GM21576 (cell line): ENCODE measurements at regions not wholly inside any gene's neighbourhood (a gene's known extent, or its start where the extent isn't known, plus 50 kb on each side); places are given as distances from the start of the nearest gene placed in this dataset.
"Not testable (repeated sequence)": the region's sequence is repeated elsewhere in the genome, so short reads cannot be mapped to it uniquely, and the experiment has no call there.

Experiments
- ATAC-seq: cut with Tn5 transposase; IDR thresholded peaks from one replicate; pipeline ENCODE4 v1.9.1; 2021; ENCODE audit warnings: mild to moderate bottlenecking, moderate library complexity; ENCODE audit not compliant: unreplicated experiment

DNA sequence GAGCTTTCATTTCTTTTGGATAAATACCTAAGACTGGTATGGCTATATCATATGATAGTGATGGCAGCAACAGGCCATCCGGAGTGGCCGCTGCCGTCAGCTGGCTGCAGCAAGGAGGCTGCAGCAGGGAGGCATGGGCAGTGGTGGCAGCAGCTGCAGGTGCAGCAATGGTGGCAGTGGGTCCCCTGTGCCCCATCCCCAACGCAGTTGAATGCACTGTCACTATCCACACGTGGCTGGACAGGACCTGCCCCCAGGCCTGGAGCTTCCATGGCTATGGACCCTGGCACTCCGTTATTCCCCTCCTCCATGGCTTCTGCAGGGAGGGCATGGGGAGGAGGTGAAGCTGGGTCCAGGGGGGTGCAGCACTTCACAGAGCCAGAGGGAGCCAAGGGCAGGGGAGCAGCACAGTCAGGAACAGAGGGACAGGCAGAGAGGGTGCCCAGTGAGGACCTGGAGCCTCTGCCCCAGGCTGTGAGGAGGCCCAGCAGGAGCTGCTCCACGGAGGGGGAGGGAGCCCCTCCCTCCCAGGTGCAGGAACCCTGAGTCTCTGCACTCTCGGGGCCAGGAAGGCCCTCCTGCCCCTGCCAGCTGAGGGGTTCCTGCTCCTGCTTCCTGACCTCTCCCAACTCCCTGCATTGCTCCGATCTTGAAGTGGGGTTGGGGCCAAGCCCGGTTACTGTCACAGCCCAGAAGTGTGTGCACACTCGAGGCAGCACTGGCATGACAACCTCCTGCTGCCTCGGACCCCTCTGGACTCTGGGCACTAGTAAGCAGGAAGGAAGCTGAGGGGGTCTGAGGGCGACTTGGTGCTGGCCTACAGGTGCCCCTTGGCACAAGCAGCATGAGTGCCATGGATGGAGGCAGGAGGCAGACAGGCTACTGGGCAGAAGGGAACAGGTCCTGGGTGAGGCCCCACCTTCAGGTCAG is 466.3 kb downstream of the GUCY1A2 start:
- ATAC-seq, result no peak

DNA sequence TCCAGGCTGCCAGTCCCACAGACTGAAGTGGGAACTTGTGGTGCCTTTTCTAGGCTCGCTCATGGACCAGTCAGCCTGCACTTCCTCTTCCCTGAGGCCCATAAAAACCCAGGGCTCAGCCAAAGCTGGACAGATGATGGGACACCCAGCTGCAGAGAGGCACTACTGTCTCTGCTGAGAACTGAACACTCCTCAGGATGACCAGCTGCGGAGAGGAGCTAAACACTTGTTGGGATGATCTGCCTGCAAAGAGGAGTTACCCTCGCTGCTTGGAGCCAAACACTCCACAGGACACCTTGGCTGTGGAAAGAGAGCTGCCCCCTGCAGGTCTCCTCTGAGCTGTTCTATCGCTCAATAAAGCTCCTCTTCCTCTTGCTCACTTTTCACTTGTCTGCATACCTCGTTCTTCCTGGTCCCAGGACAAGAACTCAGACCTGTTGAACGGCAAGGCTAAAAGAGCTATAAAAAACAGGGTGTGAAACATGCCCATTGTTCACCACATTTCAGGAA is 465.5 kb downstream of the GUCY1A2 start:
- ATAC-seq, result no peak

DNA sequence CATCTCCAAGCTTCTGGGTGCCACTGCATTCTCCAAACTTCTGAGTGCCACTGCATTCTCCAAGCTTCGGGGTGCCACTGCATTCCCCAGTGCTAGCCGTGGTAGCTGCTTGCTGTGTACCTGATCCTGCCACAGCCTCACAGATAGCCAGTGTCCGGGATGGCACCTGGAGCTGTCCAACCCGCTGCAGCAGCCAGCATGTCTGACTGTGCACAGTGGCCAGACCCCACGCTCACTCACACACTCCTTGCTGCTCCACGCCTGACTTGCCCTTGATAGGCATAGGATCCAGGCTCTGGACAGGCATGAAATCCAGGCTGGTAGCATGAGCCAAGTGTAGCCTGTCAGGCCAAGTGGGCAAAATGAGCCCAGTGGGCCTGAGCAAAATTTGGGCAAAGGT is 465.0 kb downstream of the GUCY1A2 start:
- ATAC-seq, result no peak

DNA sequence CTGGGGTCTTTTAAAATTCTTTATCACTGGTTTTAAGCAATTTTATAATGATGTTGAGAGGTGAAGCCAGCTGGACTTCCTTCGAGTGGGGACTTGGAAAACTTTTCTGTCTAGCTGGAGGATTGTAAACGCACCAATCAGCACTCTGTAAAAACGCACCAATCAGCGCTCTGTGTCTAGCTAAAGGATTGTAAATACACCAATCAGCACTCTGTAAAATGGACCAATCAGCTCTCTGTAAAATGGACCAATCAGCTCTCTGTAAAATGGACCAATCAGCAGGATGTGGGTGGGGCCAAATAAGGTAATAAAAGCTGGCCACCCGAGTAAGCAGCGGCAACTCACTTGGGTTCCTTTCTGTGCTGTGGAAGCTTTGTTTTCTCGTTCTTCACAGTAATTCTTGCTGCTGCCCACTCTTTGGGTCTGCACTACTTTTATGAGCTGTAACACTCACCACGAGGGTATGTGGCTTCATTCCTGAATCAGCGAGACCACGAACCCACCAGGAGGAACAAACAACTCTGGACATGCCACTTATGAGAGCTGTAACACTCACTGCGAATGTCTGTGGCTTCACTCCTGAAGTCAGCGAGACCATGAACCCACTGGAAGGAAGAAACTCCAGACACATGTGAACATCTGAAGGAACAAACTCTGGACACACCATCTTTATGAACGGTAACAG is 462.6 kb downstream of the GUCY1A2 start:
- not testable (repeated sequence) for ATAC-seq

DNA sequence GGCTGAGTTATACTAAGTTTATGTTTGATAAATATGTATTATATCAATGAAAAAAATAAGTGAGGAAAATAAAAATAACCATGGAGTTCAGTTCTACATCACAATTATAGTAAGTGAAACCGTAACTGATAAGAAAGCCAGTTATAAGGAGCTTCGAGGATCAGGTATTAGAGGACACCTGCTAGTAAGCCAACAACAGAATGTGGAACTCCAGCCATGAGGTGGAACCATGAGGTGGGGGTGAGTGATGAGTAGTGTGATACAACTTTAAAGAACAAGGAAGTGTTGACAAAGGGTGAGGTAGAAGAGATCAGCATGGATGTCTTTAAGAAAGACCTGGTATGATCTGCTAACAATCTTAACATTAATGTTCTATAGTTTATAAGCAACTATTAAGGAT is 452.9 kb downstream of the GUCY1A2 start:
- ATAC-seq, result no peak

DNA sequence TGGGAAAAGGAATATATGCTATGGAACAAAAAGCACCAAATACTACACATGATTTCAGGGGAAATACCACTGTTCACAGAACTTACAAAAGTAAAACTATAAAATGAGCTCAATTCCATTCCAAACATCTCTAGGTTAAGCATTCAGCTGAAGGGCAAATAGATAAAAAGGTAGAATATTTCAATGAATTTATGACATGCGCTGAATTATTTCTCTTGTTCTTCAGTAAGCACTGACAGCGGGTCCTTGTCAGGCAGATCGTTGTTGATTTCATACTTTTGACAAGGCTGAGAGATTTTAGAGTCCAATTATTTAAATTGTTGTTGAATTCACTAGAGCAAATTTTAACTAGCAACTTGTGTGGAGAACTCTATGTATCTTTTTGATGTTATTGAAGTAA is 449.6 kb downstream of the GUCY1A2 start:
- ATAC-seq, result no peak

DNA sequence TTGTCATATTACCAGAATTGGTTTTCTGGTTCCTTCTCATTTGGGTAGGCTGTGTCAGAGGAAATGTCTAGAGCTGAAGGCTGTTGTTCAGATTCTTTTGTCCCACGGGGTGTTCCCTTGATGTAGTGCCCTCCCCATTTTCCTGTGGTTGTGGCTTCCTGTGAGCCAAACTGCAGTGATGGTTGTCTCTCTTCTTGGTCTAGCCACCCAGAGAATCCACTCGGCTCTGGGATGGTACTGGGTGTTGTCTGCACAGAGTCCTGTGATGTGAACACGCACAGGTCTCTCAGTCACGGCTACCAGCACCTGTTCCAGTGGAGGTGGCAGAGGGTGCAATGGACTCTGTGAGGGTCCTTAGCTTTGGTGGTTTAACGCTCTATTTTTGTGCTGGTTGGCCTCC is 440.9 kb downstream of the GUCY1A2 start:
- ATAC-seq, result not testable (repeated sequence)

DNA sequence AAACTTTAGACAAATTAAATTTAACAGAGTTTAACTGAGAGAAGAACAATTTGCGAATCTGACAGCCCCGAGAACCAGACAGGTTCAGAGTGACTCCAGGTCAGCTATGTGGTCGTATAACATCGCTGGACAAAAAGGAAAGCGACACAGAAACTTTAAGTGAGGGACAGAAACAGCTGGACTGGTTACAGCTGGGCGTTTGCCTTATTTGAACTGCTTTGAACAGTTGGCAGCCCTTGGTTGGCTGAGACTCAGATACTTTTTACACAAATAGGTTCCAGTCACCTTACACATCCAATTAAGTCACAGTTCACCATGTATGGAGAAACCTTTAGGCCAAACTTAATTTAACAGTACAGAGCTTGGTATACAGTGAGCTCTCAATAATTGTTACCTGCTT is 436.9 kb downstream of the GUCY1A2 start:
- ATAC-seq, result no peak

DNA sequence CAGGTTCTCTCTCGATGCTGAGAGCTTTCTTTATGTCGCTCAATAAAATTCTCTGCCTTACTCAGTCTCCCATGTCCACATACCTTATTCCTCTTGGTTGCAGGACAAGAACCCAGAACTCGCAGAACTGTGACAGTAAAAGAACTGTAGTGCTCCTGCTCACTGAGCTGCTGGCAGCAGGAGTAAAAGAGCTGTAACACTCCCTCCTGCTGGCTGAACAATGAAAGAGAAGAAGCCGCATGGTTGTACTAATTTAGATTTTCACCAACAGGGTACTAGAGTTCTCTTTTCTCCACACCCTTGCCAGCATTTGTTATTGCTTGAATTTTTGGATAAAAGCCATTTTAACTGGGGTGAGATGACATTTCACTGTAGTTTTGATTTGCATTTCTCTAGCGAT is 433.2 kb downstream of the GUCY1A2 start:
- no peak for ATAC-seq

DNA sequence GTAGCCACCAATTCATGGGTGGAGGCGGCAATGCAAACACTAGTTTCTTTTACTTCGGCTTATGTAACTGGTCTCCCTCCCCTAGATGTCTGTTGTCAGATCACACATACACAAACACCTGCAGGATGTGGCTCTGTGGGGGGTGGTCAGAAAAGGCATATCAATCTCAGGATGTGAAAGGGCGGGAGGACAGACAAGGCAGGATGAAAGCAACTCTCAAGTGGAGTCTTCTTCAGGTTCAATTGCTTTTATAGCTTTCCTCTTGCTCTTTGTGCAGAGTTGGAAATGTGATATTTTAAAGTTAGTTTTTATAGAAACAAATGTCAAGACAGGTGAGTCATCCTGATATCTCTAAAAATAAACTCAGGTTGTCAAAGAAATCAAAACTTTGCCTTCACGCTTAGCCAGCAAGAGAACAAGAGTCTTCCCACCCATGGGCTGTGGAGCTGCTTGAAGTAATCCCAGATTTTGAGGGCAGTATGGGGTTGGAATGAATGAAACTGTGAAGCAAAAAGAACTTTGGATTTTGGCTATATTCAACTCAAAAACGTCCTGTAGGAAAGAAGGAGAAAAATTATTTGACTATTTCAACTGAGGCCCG is 423.4 kb downstream of the GUCY1A2 start:
- no peak for ATAC-seq

DNA sequence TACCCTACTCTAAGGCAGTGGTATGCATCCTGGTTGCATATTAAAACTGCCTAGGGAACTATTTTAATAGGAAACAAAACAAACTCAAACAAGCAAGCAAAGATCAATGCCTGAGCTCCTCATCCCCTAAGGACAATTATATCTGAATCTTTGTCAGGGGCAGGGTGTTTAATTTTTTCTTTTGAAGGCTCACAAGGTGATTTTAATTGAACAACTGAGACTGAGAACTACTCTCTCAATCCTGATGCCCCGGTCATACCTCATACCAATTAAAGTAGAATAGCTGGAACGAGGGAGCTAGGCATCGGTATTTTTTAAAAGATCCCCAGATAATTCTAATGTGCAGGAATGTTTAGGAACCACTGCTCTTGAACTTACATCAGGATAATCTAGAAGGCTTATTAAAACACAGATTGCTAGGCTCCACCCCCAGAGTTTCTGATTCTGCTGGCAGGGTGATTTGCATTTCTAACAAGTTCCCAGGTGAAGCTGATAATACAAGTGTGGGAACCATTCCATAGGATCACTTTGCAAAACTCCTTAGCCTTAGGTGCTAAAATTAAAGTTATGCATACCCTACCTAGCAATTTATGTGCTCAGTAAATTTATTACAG is 416.5 kb downstream of the GUCY1A2 start:
- no peak for ATAC-seq

DNA sequence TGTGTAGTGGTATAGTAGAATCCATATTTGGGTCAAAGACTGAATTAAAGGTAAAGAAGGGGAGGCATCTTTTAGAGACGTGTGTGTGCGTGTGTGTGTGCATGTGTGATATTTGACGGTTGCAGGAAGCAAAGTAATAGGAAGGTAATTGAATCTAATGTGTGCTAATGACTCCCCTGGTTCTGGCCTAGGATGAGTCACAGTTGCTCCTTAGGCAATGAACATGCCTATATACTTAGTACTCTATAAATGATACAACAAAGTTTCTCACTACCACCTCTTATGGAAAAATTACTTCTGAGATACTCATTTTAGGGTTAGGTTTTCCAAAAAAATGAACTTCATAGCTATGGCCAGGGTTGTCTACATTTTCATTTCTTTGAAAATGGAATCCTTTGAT is 409.6 kb downstream of the GUCY1A2 start:
- no peak for ATAC-seq

DNA sequence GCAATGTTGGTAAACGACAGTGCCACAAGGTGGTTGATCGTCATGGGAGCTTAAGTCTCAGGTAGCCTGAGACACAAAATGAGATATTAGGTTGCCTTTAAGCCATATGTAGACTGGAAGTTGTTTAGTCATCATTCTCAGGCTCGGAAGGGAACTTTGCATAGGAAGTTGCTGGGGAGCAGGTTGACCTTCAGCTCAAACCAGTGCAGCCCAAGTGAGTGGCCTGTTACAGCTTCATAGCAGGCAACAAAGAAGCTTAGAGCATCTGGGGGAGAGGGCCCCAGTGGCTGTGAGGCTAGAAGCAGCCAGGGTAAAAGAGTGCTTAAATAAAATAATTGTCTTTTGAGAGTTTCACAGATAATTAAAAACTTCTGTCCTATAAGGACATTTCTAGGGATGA is 404.0 kb downstream of the GUCY1A2 start:
- ATAC-seq, result no peak

DNA sequence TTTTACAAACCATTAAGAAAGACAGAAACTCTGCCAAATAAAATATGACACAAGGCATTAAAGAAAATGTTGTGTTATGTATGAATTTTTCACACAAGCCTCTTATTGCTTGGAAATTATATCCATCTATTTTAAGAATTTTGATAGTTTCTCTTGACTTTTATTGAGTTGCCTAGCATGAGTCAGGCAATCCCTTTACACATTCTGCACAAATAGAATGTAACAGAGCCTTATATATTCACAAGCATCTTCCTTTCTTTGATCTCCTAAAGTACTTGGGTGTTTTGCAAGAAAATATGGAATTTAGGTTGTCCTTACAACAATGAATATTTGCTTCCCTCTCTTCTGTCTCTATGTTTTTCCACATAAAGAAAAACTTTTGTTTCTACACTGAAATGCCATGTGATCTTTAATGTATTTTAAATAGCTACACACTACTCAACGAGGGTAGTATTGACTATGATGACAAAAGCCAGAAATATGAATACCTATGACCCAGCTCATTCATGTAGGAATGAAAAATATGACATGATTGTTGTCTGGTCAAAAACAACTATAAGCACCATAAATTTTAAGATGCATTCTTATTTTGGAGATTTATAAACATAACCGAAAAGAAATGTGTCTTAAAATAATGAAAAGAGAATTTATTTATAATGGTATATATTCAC is 398.8 kb downstream of the GUCY1A2 start:
- ATAC-seq, result no peak

DNA sequence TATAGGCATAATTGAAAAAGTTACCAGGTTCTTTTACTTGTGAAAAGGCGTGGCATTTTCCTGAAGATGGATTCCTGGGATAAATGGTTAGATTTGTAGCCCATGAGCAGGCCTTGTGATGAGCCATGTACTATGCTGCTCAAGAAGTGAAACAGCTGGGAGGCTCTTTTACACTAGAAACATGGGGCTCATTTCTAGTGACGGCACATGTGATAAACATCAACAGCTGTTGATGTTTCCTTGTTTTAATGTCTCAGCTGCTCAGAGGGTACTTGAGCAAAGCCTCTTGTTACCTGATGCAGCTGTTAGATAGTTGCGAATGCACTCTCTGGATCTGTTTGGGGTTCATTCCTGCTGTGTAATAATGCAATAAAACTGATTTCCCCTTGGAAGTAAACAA is 396.8 kb downstream of the GUCY1A2 start:
- no peak for ATAC-seq
